ENCODE measurements at regions not wholly inside any gene's neighbourhood (a gene's known extent, or its start where the extent isn't known, plus 50 kb on each side); places are given as distances from the start of the nearest gene placed in this dataset.

DNA sequence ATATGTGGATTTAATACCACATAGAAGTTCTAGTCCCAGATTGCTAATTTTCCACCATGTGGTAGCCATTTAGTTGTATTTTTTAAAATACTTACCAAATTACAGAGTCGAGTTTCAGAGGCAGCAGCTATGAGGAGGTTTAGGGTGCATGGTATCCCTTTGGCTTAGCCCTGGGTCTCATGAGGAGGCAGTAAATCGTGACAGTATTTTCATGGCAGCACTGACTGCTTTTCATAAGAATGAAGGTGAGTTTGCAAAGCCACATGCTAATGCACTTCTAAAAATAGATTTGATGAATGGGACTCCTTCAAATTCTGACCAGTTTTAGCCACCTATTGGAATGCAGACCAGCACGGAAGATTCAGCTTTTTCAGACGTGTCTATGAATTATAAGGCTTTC is 114.0 kb upstream of the FRG1 start:
- no peak overlapping the region for H2BK120ac ChIP-seq (ENCODE audit: low read depth, low read length)
- H3K4ac ChIP-seq (ENCODE audit: low read depth, low read length) = no peak overlapping the region
- ATAC-seq (ENCODE audit: low read depth) = no peak
- no peak overlapping the region for H2BK5ac ChIP-seq (ENCODE audit: low read depth, low read length, poor library complexity, severe bottlenecking)
- H3K9me3 ChIP-seq (ENCODE audit: control insufficient read depth, insufficient read depth, low read length) = peaks cover 16% of the 10 kb centered on the region
- intact Hi-C loops (cut with micrococcal nuclease) = no loop called here
- no peaks in the 10 kb centered on the region for H3K9me1 ChIP-seq (ENCODE audit: insufficient read depth, low read length)
- H4K91ac ChIP-seq (ENCODE audit: insufficient read depth, low read depth, low read length) = no peak overlapping the region
- H2AK5ac ChIP-seq (ENCODE audit: low read depth, low read length) = no peak overlapping the region
- no TSS peak for BruUV-seq (replicated peaks)
- H4K8ac ChIP-seq (ENCODE audit: low read depth in 2 of 2, low read length in 2 of 2) = no peak overlapping the region
- CTCF ChIA-PET = no interaction called here
- no peaks in the 10 kb centered on the region for H3K36me3 ChIP-seq (ENCODE audit: control insufficient read depth, insufficient read depth, low read length)
- no peak overlapping the region for H2AFZ ChIP-seq (replicated peaks; ENCODE audit: low read length, poor library complexity)
- H3K4me3 ChIP-seq (ENCODE audit: insufficient read depth, low read depth, low read length) = no peak overlapping the region
- H2AK9ac ChIP-seq (replicated peaks; ENCODE audit: low read depth, low read length, poor library complexity) = no peak overlapping the region
- H2BK20ac ChIP-seq (ENCODE audit: low read depth, low read length) = no peak overlapping the region
- 33% methylated on average over 1 of the region's 4 CpGs; no CpG with 5 or more reads in 1 of the 2 experiments for WGBS, 2 experiments (ENCODE audit: extremely low coverage in 2 of 2, insufficient read length in 1 of 2)
- no peak overlapping the region for H3K27ac ChIP-seq (ENCODE audit: insufficient read depth, low read length)
- H3K79me1 ChIP-seq (ENCODE audit: low read depth in 1 of 2, low read length in 2 of 2) = no peaks in the 10 kb centered on the region
- dilution Hi-C loops (cut with HindIII; ENCODE audit: low sequenced_read_pairs, unreplicated experiment) = no loop called here
- H3K4me2 ChIP-seq (ENCODE audit: low read depth, low read length) = no peak overlapping the region
- in situ Hi-C loops (cut with MboI; ENCODE audit: low sequenced_read_pairs) = no loop called here
- TF ChIP-seq ELK1 (IDR thresholded peaks at IDR 0.05; ENCODE audit: borderline replicate concordance, low read depth, low read length) = no peak
- no peak for TF ChIP-seq SMC3 (IDR thresholded peaks at IDR 0.05; ENCODE audit: low read depth, low read length)
- TF ChIP-seq RFX5 (IDR thresholded peaks at IDR 0.05; ENCODE audit: low read depth, low read length) = no peak
- no peak for TF ChIP-seq FOS (IDR thresholded peaks at IDR 0.05; ENCODE audit: low read depth, low read length)
- TF ChIP-seq, protein P1, sequence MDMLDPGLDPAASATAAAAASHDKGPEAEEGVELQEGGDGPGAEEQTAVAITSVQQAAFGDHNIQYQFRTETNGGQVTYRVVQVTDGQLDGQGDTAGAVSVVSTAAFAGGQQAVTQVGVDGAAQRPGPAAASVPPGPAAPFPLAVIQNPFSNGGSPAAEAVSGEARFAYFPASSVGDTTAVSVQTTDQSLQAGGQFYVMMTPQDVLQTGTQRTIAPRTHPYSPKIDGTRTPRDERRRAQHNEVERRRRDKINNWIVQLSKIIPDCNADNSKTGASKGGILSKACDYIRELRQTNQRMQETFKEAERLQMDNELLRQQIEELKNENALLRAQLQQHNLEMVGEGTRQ (IDR thresholded peaks at IDR 0.05; ENCODE audit: low read depth, low read length) = no peak
- TF ChIP-seq POLR2A (IDR thresholded peaks at IDR 0.05; ENCODE audit: low read depth, low read length) = no peak
- TF ChIP-seq BHLHE40 (IDR thresholded peaks at IDR 0.05; ENCODE audit: low read depth, low read length) = no peak
- TF ChIP-seq MXI1 (IDR thresholded peaks at IDR 0.05; ENCODE audit: borderline replicate concordance, low read depth, low read length) = no peak
- TF ChIP-seq NFE2L2 (IDR thresholded peaks at IDR 0.05; ENCODE audit: low read depth, low read length) = no peak
- TF ChIP-seq MAZ (IDR thresholded peaks at IDR 0.05; ENCODE audit: borderline replicate concordance, low read depth, low read length) = no peak
- TF ChIP-seq MAFK (IDR thresholded peaks at IDR 0.05; ENCODE audit: low read depth, low read length) = no peak
- TF ChIP-seq RCOR1 (IDR thresholded peaks at IDR 0.05; ENCODE audit: insufficient replicate concordance, low read length) = no peak
- no peak for TF ChIP-seq CHD1 (IDR thresholded peaks at IDR 0.05; ENCODE audit: low read depth, low read length)
- no peak for TF ChIP-seq RAD21 (IDR thresholded peaks at IDR 0.05; ENCODE audit: low read length)
- no peak for TF ChIP-seq CEBPB (IDR thresholded peaks at IDR 0.05; ENCODE audit: low read depth, low read length)
- TF ChIP-seq, protein P2, sequence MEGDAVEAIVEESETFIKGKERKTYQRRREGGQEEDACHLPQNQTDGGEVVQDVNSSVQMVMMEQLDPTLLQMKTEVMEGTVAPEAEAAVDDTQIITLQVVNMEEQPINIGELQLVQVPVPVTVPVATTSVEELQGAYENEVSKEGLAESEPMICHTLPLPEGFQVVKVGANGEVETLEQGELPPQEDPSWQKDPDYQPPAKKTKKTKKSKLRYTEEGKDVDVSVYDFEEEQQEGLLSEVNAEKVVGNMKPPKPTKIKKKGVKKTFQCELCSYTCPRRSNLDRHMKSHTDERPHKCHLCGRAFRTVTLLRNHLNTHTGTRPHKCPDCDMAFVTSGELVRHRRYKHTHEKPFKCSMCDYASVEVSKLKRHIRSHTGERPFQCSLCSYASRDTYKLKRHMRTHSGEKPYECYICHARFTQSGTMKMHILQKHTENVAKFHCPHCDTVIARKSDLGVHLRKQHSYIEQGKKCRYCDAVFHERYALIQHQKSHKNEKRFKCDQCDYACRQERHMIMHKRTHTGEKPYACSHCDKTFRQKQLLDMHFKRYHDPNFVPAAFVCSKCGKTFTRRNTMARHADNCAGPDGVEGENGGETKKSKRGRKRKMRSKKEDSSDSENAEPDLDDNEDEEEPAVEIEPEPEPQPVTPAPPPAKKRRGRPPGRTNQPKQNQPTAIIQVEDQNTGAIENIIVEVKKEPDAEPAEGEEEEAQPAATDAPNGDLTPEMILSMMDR (conservative IDR thresholded peaks at IDR 0.05; ENCODE audit: low read depth, low read length) = no peak
- POLR2A ChIA-PET (ENCODE audit: unreplicated experiment) = no interaction called here
- no peak overlapping the region for H3K18ac ChIP-seq (ENCODE audit: low read depth, low read length)
- H4K20me1 ChIP-seq (ENCODE audit: insufficient read depth, low read length) = no peaks in the 10 kb centered on the region
- no peak overlapping the region for H2BK15ac ChIP-seq (ENCODE audit: low read depth, low read length)
- no peak overlapping the region for H3K56ac ChIP-seq (ENCODE audit: extremely low read depth, insufficient read depth, low read length)
- DNase-seq = no peak
- no peaks in the 10 kb centered on the region for H3K4me1 ChIP-seq (ENCODE audit: control insufficient read depth, insufficient read depth, low read length)
- H3K27me3 ChIP-seq (ENCODE audit: control insufficient read depth, insufficient read depth, low read length) = no peaks in the 10 kb centered on the region
- H3K23ac ChIP-seq (ENCODE audit: low read depth, low read length) = no peak overlapping the region
- H3K9ac ChIP-seq (ENCODE audit: low read depth, low read length) = no peak overlapping the region
- H3K14ac ChIP-seq (replicated peaks; ENCODE audit: low read depth, low read length) = no peak overlapping the region
- no peak overlapping the region for H4K5ac ChIP-seq (ENCODE audit: low read depth, low read length)

All from IMR-90 (cell line).